Tibial nerve (tissue), 4 donors: ENCODE measurements at regions not wholly inside any gene's neighbourhood (a gene's known extent, or its start where the extent isn't known, plus 50 kb on each side); places are given as distances from the start of the nearest gene placed in this dataset.

Source experiments
- DNase-seq, 2 donors: peaks; one replicate each; pipeline ENCODE4 v3.0.0-alpha.2; 2019; ENCODE audit warnings: low spot score in 2 of 2
- H3K27ac ChIP-seq, 4 donors: fragments of 200-600 bp; sonication (generic) in 3 of 4; one replicate each; pipeline ENCODE4 v1.5.1; 2017 to 2019; ENCODE audit warnings: mild to moderate bottlenecking in 1 of 4
- H3K27me3 ChIP-seq, 2 donors: fragments of 200-600 bp; sonication (generic) in 1 of 2; one replicate each; pipeline versions ENCODE4 v1.5.1 to v1.6.0; 2017 to 2019
- H3K36me3 ChIP-seq, 3 donors: fragments of 200-600 bp; sonication (generic); one replicate each; pipeline ENCODE4 v1.5.1; 2018 to 2019
- H3K4me1 ChIP-seq, 4 donors: fragments of 200-600 bp; sonication (generic) in 3 of 4; one replicate each; pipeline ENCODE4 v1.5.1; 2017 to 2019
- H3K4me3 ChIP-seq, 4 donors: fragments of 200-600 bp; sonication (generic) in 3 of 4; one replicate each; pipeline ENCODE4 v1.5.1; 2017 to 2019; ENCODE audit warnings: mild to moderate bottlenecking in 1 of 4, moderate library complexity in 1 of 4
- H3K9me3 ChIP-seq, 4 donors: fragments of 200-600 bp; sonication (generic) in 3 of 4; one replicate each; pipeline ENCODE4 v1.5.1; 2017 to 2019
- EP300 ChIP-seq, 2 donors: sonication (generic); formaldehyde crosslinking; IDR thresholded peaks; one replicate each; pipeline ENCODE4 v1.6.1; 2017; ENCODE audit warnings: antibody characterized with exemption in 2 of 2, mild to moderate bottlenecking in 1 of 2
- POLR2A ChIP-seq, 2 donors: fragments of 450-650 bp; IDR thresholded peaks; one replicate each; pipeline ENCODE4 v1.6.1; 2017; ENCODE audit warnings: antibody characterized with exemption in 2 of 2, mild to moderate bottlenecking in 2 of 2, moderate library complexity in 2 of 2
- WGBS, 2 donors: methylation state at CpG; one replicate each; pipeline ENCODE4 v1.1.5; 2018; 5-methylcytosine and 5-hydroxymethylcytosine counted together
- TF ChIP-seq, protein P1 (sequence below), 5 experiments: fragments of 200-600 bp in 3 of 5; fragments of 450-650 bp in 2 of 5; sonication (generic) in 3 of 5; IDR thresholded peaks; one replicate each; pipeline ENCODE4 v1.5.1; 2016 to 2019; ENCODE audit warnings: antibody characterized with exemption in 5 of 5, mild to moderate bottlenecking in 3 of 5, moderate library complexity in 2 of 5

DNA sequence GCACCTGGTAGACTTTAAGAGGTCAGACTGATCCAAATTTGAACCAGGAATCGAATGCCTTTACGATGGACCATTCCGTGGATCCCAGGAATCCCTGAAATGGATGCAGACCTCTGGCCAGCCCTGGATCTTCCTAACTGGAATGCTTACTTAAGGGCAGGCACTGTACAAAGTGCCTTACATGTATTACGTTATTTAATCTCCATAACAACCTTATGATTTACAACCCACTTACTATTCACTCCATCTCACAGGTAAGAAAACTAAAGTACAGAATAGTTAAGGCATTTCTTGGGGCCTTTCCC is 93.6 kb downstream of the HSPH1 start:
- Histone ChIP-seq H3K9me3 (no peaks in the 10 kb centered on the region), H3K4me1 (no peaks in the 10 kb centered on the region), H3K27me3 (no peaks in the 10 kb centered on the region), H3K4me3 (no peak overlapping the region), H3K27ac (no peak overlapping the region), H3K36me3 (no peaks in the 10 kb centered on the region)
- DNase-seq = no peak
- TF ChIP-seq, protein P1, sequence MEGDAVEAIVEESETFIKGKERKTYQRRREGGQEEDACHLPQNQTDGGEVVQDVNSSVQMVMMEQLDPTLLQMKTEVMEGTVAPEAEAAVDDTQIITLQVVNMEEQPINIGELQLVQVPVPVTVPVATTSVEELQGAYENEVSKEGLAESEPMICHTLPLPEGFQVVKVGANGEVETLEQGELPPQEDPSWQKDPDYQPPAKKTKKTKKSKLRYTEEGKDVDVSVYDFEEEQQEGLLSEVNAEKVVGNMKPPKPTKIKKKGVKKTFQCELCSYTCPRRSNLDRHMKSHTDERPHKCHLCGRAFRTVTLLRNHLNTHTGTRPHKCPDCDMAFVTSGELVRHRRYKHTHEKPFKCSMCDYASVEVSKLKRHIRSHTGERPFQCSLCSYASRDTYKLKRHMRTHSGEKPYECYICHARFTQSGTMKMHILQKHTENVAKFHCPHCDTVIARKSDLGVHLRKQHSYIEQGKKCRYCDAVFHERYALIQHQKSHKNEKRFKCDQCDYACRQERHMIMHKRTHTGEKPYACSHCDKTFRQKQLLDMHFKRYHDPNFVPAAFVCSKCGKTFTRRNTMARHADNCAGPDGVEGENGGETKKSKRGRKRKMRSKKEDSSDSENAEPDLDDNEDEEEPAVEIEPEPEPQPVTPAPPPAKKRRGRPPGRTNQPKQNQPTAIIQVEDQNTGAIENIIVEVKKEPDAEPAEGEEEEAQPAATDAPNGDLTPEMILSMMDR (IDR thresholded peaks at IDR 0.05) = no peak
- TF ChIP-seq POLR2A (IDR thresholded peaks at IDR 0.05) (no peak), EP300 (IDR thresholded peaks at IDR 0.05) (no peak)
- 80 to 84% methylated on average over 4 of the region's 4 CpGs for WGBS, 2 donors

DNA sequence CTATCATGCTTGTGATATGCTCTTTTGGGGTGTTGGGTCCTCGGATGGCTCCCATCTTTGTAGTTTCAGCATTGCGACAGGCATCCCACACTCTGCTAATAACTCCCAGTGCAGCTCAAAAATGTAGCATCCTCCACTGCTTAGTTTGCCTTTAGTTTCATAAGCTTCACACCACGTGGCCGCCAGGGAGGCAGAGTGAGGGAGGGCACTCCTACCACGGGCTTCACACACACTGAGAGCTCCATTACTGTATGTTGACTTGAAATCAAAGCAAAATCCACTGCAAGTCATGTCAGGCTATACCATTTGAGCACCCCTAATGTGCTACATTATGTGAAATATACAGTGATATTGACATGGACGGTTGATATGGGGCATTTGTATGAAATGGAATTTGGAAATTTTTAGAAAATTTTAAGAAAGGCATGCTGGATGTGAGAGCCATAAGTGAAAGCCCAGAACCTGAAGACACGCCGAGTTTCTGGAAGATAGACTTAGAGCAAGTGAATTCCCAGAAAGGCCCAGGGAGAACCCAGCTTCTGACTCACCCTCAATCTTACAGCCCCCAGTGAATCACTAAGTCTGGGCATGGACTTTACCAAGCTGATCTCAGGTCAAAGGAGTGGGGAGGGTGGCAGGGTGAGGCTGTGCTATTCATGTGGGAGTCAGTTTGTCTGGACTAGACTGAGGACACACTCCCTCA is 94.1 kb downstream of the HSPH1 start:
- Histone ChIP-seq H3K4me1 (no peaks in the 10 kb centered on the region), H3K27ac (no peak overlapping the region), H3K9me3 (no peaks in the 10 kb centered on the region), H3K4me3 (no peak overlapping the region), H3K27me3 (no peaks in the 10 kb centered on the region), H3K36me3 (no peaks in the 10 kb centered on the region)
- WGBS, 2 donors = 74 to 88% methylated on average over 8 of the region's 8 CpGs
- TF ChIP-seq EP300 (IDR thresholded peaks at IDR 0.05) (no peak), POLR2A (IDR thresholded peaks at IDR 0.05) (no peak)
- TF ChIP-seq, protein P1 (IDR thresholded peaks at IDR 0.05) = no peak
- DNase-seq = no peak

DNA sequence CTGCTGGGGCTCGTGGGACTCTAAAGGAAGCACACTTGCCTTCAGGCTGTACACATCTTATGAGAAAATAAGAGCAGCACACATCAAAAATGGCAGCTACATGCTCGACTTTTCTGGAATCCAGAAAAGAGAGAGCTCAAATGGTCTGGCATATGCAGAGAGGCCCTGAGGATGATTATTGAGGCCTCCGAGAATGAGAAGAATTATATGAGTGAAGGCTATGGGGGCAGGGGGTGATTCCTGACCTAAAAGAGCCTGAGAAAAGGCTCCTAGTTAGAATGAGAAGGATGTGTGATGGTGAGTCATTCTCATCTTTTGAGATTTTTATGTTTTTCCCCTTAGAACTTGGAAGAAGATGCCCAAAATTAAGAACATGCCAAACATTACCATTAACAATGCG is 97.1 kb downstream of the HSPH1 start:
- Histone ChIP-seq H3K27me3 (no peaks in the 10 kb centered on the region), H3K9me3 (no peaks in the 10 kb centered on the region), H3K27ac (no peak overlapping the region), H3K4me1 (no peaks in the 10 kb centered on the region), H3K36me3 (no peaks in the 10 kb centered on the region), H3K4me3 (no peak overlapping the region)
- no peak for DNase-seq
- WGBS, 2 donors = 78 to 84% methylated on average over 4 of the region's 4 CpGs
- TF ChIP-seq POLR2A (IDR thresholded peaks at IDR 0.05) (no peak), EP300 (IDR thresholded peaks at IDR 0.05) (no peak)
- TF ChIP-seq, protein P1 (IDR thresholded peaks at IDR 0.05) = no peak

DNA sequence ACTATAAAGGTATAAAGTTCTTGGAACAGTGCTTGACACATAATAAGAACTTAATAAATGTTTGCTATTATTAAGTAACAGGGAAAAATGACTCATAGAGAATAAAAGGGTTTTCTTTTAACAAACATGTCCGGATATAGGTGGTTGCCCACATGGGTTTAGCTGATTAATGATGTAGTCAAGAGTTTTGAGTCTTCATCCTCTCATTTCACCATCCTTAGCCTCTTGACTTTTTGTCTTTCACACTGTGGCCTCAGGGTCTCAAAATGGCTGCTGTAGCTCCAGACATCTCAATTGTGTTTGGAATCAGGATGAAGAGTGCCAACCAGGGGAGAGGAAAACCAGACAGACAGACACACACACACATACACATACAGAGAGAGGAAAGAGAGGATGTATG is 97.9 kb downstream of the HSPH1 start:
- DNase-seq = no peak
- Histone ChIP-seq H3K27me3 (no peaks in the 10 kb centered on the region), H3K4me3 (no peak overlapping the region), H3K4me1 (no peaks in the 10 kb centered on the region), H3K36me3 (no peaks in the 10 kb centered on the region), H3K9me3 (no peaks in the 10 kb centered on the region), H3K27ac (no peak overlapping the region)
- TF ChIP-seq, protein P1 (IDR thresholded peaks at IDR 0.05) = no peak
- no peak for TF ChIP-seq POLR2A (IDR thresholded peaks at IDR 0.05)
- TF ChIP-seq EP300 (IDR thresholded peaks at IDR 0.05) = no peak
- WGBS, 2 donors = 88 to 90% methylated on average over 1 of the region's 1 CpG

DNA sequence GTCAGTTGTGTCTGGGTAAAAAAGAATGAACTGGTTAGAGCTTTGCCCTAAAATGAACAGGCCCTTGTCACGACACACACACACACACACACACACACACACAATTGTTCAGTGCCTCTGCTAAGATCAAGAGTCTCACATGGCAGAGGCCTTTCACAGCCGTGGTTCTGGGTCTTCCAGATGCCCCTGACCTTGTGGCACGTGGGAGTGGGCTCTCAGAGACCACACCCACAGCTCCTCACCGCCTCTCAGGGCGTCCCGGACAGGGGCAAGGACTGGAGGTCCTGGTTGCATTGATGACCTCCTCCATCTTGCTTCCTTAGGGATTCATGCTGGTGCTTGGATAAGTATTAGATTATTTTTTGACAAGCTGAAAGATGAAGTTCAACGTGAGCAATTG is 101.0 kb downstream of the HSPH1 start:
- Histone ChIP-seq H3K4me3 (no peak overlapping the region), H3K36me3 (no peaks in the 10 kb centered on the region), H3K9me3 (no peaks in the 10 kb centered on the region), H3K4me1 (no peaks in the 10 kb centered on the region), H3K27ac (no peak overlapping the region), H3K27me3 (no peaks in the 10 kb centered on the region)
- TF ChIP-seq POLR2A (IDR thresholded peaks at IDR 0.05) (no peak), EP300 (IDR thresholded peaks at IDR 0.05) (no peak)
- TF ChIP-seq, protein P1 (IDR thresholded peaks at IDR 0.05) = no peak
- DNase-seq = no peak
- 55 to 67% methylated on average over 7 of the region's 7 CpGs for WGBS, 2 donors
